ENCODE measurements at regions not wholly inside any gene's neighbourhood (a gene's known extent, or its start where the extent isn't known, plus 50 kb on each side); places are given as distances from the start of the nearest gene placed in this dataset.

DNA sequence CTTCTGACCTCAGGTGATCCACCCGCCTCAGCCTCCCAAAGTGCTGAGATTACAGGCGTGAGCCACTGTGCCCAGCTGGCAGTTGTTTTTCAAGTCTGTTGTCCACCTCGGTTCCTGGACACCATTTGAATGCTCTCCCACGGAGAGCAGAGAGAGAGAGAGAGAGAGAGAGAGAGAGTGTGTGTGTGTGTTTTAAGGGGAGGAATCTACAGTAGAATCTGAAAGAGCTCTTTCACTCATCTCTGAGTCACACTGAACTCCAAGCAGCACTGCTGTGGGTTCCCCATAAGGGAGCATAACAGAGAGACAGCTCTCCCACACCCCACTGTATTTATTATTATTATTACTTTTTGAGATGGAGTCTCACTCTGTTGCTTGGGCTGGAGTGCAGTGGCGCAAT lies 156.6 kb downstream of the RPLP1 start:
- Histone ChIP-seq H3K36me3 (ENCODE audit: control insufficient read depth in 4 of 4, insufficient read depth in 3 of 4, low read depth in 1 of 4, low read length in 3 of 4) (peaks cover 0 to 2% (median 0%) of the 10 kb centered on the region in 4 donors), H3K9me3 (ENCODE audit: control insufficient read depth in 4 of 4, low read length in 3 of 4) (no peaks in the 10 kb centered on the region), H3K27ac (ENCODE audit: low read depth in 1 of 2, low read length in 2 of 2) (no peak overlapping the region), H3K4me3 (ENCODE audit: low read depth in 1 of 3, low read length in 3 of 3) (no peak overlapping the region), H3K27me3 (ENCODE audit: control insufficient read depth in 4 of 4, insufficient read depth in 4 of 4, low read length in 3 of 4) (no peaks in the 10 kb centered on the region), H3K4me1 (ENCODE audit: control insufficient read depth in 4 of 4, insufficient read depth in 4 of 4, low read length in 3 of 4) (peaks cover 0 to under 1% (median under 1%) of the 10 kb centered on the region in 4 donors), H3K9ac (ENCODE audit: low read depth in 1 of 2, low read length in 2 of 2) (no peak overlapping the region)
- no peak for DNase-seq (ENCODE audit: low spot score)
- no peak for TF ChIP-seq GABPA (IDR thresholded peaks at IDR 0.05 in 1 of 2, conservative IDR thresholded peaks at IDR 0.05 in 1 of 2)
- no peak for TF ChIP-seq RAD21 (IDR thresholded peaks at IDR 0.05)
- no peak for TF ChIP-seq NR2F2 (IDR thresholded peaks at IDR 0.05)
- WGBS, result 87% methylated on average over 5 of the region's 5 CpGs

DNA sequence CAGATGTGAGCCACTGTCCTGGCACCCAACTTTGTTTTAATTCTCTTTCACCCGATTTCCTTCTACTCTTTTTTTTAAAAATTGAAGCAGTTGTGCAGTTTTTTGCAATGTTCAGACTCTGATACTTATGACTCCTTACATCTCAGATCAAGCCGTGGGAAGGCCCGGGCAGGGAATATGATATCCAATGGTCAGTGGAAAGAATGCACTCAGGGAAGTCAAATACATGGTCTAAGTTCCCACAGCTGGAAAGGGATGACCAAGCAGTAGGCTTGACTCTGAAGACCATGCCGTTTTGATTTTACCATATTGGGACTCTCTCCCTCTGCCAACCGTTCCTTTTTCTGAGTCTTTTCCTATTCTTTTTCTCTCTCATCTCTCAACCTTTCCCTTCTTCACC lies 157.2 kb downstream of the RPLP1 start:
- Histone ChIP-seq H3K4me3 (ENCODE audit: low read depth in 1 of 3, low read length in 3 of 3) (no peak overlapping the region), H3K9me3 (ENCODE audit: control insufficient read depth in 4 of 4, low read length in 3 of 4) (no peaks in the 10 kb centered on the region), H3K27me3 (ENCODE audit: control insufficient read depth in 4 of 4, insufficient read depth in 4 of 4, low read length in 3 of 4) (no peaks in the 10 kb centered on the region), H3K36me3 (ENCODE audit: control insufficient read depth in 4 of 4, insufficient read depth in 3 of 4, low read depth in 1 of 4, low read length in 3 of 4) (peaks cover 0 to 2% (median 0%) of the 10 kb centered on the region in 4 donors), H3K4me1 (ENCODE audit: control insufficient read depth in 4 of 4, insufficient read depth in 4 of 4, low read length in 3 of 4) (no peaks in the 10 kb centered on the region), H3K27ac (ENCODE audit: low read depth in 1 of 2, low read length in 2 of 2) (no peak overlapping the region), H3K9ac (ENCODE audit: low read depth in 1 of 2, low read length in 2 of 2) (no peak overlapping the region)
- WGBS, result 90% methylated on average over 5 of the region's 5 CpGs
- DNase-seq (ENCODE audit: low spot score), result no peak
- TF ChIP-seq, protein P1, sequence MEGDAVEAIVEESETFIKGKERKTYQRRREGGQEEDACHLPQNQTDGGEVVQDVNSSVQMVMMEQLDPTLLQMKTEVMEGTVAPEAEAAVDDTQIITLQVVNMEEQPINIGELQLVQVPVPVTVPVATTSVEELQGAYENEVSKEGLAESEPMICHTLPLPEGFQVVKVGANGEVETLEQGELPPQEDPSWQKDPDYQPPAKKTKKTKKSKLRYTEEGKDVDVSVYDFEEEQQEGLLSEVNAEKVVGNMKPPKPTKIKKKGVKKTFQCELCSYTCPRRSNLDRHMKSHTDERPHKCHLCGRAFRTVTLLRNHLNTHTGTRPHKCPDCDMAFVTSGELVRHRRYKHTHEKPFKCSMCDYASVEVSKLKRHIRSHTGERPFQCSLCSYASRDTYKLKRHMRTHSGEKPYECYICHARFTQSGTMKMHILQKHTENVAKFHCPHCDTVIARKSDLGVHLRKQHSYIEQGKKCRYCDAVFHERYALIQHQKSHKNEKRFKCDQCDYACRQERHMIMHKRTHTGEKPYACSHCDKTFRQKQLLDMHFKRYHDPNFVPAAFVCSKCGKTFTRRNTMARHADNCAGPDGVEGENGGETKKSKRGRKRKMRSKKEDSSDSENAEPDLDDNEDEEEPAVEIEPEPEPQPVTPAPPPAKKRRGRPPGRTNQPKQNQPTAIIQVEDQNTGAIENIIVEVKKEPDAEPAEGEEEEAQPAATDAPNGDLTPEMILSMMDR (IDR thresholded peaks at IDR 0.05; ENCODE audit: low read depth, low read length, missing input control), result no peak
- TF ChIP-seq MAX (IDR thresholded peaks at IDR 0.05) (no peak), NR2F2 (IDR thresholded peaks at IDR 0.05) (no peak), FOXA2 (IDR thresholded peaks at IDR 0.05) (no peak), HNF4A (conservative IDR thresholded peaks at IDR 0.05) (no peak), RAD21 (IDR thresholded peaks at IDR 0.05) (no peak)
- TF ChIP-seq, protein P2, sequence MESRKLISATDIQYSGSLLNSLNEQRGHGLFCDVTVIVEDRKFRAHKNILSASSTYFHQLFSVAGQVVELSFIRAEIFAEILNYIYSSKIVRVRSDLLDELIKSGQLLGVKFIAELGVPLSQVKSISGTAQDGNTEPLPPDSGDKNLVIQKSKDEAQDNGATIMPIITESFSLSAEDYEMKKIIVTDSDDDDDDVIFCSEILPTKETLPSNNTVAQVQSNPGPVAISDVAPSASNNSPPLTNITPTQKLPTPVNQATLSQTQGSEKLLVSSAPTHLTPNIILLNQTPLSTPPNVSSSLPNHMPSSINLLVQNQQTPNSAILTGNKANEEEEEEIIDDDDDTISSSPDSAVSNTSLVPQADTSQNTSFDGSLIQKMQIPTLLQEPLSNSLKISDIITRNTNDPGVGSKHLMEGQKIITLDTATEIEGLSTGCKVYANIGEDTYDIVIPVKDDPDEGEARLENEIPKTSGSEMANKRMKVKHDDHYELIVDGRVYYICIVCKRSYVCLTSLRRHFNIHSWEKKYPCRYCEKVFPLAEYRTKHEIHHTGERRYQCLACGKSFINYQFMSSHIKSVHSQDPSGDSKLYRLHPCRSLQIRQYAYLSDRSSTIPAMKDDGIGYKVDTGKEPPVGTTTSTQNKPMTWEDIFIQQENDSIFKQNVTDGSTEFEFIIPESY (IDR thresholded peaks at IDR 0.05), result no peak
- TF ChIP-seq, protein P3, sequence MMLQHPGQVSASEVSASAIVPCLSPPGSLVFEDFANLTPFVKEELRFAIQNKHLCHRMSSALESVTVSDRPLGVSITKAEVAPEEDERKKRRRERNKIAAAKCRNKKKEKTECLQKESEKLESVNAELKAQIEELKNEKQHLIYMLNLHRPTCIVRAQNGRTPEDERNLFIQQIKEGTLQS (IDR thresholded peaks at IDR 0.05), result no peak

- H3K4me3 ChIP-seq (ENCODE audit: low read depth in 1 of 3, low read length in 3 of 3), result no peak overlapping the region
- H3K4me1 ChIP-seq (ENCODE audit: control insufficient read depth in 4 of 4, insufficient read depth in 4 of 4, low read length in 3 of 4), result no peaks in the 10 kb centered on the region
- no peak overlapping the region for H3K9ac ChIP-seq (ENCODE audit: low read depth in 1 of 2, low read length in 2 of 2)
- H3K36me3 ChIP-seq (ENCODE audit: control insufficient read depth in 4 of 4, insufficient read depth in 3 of 4, low read depth in 1 of 4, low read length in 3 of 4), result peaks cover 0 to 2% (median 0%) of the 10 kb centered on the region in 4 donors
- no peaks in the 10 kb centered on the region for H3K9me3 ChIP-seq (ENCODE audit: control insufficient read depth in 4 of 4, low read length in 3 of 4)
- no peak for DNase-seq (ENCODE audit: low spot score)
- no peaks in the 10 kb centered on the region for H3K27me3 ChIP-seq (ENCODE audit: control insufficient read depth in 4 of 4, insufficient read depth in 4 of 4, low read length in 3 of 4)
- no peak for TF ChIP-seq RAD21 (IDR thresholded peaks at IDR 0.05)
- TF ChIP-seq NR2F2 (IDR thresholded peaks at IDR 0.05), result no peak
- TF ChIP-seq, protein P2 (IDR thresholded peaks at IDR 0.05), result no peak
- no peak for TF ChIP-seq GABPA (IDR thresholded peaks at IDR 0.05 in 1 of 2, conservative IDR thresholded peaks at IDR 0.05 in 1 of 2)
- no peak for TF ChIP-seq TAF1 (conservative IDR thresholded peaks at IDR 0.05)
- no peak for TF ChIP-seq MAX (IDR thresholded peaks at IDR 0.05)
- no peak overlapping the region for H3K27ac ChIP-seq (ENCODE audit: low read depth in 1 of 2, low read length in 2 of 2)
These were observed 157.7 kb downstream of the RPLP1 start for GRCh38 chr15:69610277-69610676.

Data from liver (tissue), 8 donors.